ENCODE measurements at regions not wholly inside any gene's neighbourhood (a gene's known extent, or its start where the extent isn't known, plus 50 kb on each side); places are given as distances from the start of the nearest gene placed in this dataset.

DNA sequence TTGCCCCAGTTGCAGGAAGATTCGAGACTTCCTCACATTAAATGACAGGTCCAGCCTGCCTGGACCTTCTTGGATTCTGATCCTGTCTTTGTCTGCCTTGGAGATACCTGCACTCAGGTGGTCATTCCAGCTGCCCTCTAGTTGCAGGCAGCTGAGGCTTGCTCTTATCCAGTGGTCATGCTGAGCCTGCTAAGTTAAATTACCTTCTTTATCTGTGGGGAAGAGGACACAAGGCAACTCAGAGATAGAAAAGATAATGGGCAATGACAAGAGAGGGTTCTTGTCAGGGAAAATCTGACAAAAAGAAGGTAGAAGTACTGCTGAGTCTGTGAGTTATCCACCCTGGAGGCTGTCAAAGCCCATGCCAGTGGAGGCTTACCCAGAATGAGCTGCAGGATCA lies 401.4 kb downstream of the MID1IP1 start:
- ChIA-PET RAD21 (ENCODE audit: low non-redundant PET in 1 of 2, low total read pairs in 2 of 2, uncharacterized antibody in 2 of 2, unreplicated experiment in 2 of 2) (no interaction called here), CTCF (no interaction called here), POLR2A (no interaction called here)
- Histone ChIP-seq H3K9ac (ENCODE audit: low read length) (no peak overlapping the region), H3K9me2 (ENCODE audit: insufficient read depth) (no peaks in the 10 kb centered on the region), H2AFZ (ENCODE audit: low read depth, low read length, poor library complexity, severe bottlenecking) (no peak overlapping the region), H3K36me3 (ENCODE audit: control insufficient read depth in 1 of 2, insufficient read depth in 2 of 2, low read length in 2 of 2) (no peaks in the 10 kb centered on the region), H3K4me3 (replicated peaks in 1 of 2; ENCODE audit: low read depth in 1 of 2, low read length in 2 of 2) (no peak overlapping the region), H3K27ac (ENCODE audit: low read depth, low read length) (no peak overlapping the region), H4K20me1 (ENCODE audit: insufficient read depth) (no peaks in the 10 kb centered on the region), H3K27me3 (ENCODE audit: insufficient read depth, low read length) (no peaks in the 10 kb centered on the region), H3K4me1 (ENCODE audit: control insufficient read depth in 1 of 2, insufficient read depth in 2 of 2, low read length in 2 of 2) (no peaks in the 10 kb centered on the region), H3K4me2 (ENCODE audit: low read length) (no peak overlapping the region), H3K79me2 (ENCODE audit: insufficient read depth, low read length) (no peaks in the 10 kb centered on the region), H3K9me3 (ENCODE audit: control insufficient read depth in 1 of 2, insufficient read depth in 1 of 2, low read depth in 1 of 2, low read length in 2 of 2) (no peaks in the 10 kb centered on the region)
- intact Hi-C loops (cut with micrococcal nuclease), result no loop called here
- ATAC-seq, result no peak
- no peak for TF ChIP-seq TCF7L2 (IDR thresholded peaks at IDR 0.05; ENCODE audit: borderline replicate concordance, extremely low read depth, insufficient read depth, insufficient read length)
- no peak for TF ChIP-seq CBX3 (IDR thresholded peaks at IDR 0.05; ENCODE audit: low read depth)
- TF ChIP-seq EZH2phosphoT487 (IDR thresholded peaks at IDR 0.05; ENCODE audit: borderline replicate concordance), result no peak
- TF ChIP-seq, protein P1, sequence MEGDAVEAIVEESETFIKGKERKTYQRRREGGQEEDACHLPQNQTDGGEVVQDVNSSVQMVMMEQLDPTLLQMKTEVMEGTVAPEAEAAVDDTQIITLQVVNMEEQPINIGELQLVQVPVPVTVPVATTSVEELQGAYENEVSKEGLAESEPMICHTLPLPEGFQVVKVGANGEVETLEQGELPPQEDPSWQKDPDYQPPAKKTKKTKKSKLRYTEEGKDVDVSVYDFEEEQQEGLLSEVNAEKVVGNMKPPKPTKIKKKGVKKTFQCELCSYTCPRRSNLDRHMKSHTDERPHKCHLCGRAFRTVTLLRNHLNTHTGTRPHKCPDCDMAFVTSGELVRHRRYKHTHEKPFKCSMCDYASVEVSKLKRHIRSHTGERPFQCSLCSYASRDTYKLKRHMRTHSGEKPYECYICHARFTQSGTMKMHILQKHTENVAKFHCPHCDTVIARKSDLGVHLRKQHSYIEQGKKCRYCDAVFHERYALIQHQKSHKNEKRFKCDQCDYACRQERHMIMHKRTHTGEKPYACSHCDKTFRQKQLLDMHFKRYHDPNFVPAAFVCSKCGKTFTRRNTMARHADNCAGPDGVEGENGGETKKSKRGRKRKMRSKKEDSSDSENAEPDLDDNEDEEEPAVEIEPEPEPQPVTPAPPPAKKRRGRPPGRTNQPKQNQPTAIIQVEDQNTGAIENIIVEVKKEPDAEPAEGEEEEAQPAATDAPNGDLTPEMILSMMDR (IDR thresholded peaks at IDR 0.05 in 2 of 3, conservative IDR thresholded peaks at IDR 0.05 in 1 of 3; ENCODE audit: borderline replicate concordance in 1 of 3, insufficient read depth in 1 of 3, low read depth in 2 of 3, low read length in 2 of 3), result no peak
- TF ChIP-seq, protein P2, sequence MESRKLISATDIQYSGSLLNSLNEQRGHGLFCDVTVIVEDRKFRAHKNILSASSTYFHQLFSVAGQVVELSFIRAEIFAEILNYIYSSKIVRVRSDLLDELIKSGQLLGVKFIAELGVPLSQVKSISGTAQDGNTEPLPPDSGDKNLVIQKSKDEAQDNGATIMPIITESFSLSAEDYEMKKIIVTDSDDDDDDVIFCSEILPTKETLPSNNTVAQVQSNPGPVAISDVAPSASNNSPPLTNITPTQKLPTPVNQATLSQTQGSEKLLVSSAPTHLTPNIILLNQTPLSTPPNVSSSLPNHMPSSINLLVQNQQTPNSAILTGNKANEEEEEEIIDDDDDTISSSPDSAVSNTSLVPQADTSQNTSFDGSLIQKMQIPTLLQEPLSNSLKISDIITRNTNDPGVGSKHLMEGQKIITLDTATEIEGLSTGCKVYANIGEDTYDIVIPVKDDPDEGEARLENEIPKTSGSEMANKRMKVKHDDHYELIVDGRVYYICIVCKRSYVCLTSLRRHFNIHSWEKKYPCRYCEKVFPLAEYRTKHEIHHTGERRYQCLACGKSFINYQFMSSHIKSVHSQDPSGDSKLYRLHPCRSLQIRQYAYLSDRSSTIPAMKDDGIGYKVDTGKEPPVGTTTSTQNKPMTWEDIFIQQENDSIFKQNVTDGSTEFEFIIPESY (IDR thresholded peaks at IDR 0.05; ENCODE audit: extremely low read depth, insufficient replicate concordance, low read length), result no peak
- TF ChIP-seq, protein P3, sequence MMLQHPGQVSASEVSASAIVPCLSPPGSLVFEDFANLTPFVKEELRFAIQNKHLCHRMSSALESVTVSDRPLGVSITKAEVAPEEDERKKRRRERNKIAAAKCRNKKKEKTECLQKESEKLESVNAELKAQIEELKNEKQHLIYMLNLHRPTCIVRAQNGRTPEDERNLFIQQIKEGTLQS (IDR thresholded peaks at IDR 0.05), result no peak
- TF ChIP-seq YY1 (IDR thresholded peaks at IDR 0.05; ENCODE audit: extremely low read depth, insufficient replicate concordance, low read depth, low read length), result no peak
- TF ChIP-seq FOSL1 (IDR thresholded peaks at IDR 0.05; ENCODE audit: low read depth), result no peak
- no peak for TF ChIP-seq ELF1 (IDR thresholded peaks at IDR 0.05; ENCODE audit: borderline replicate concordance, low read depth)
- TF ChIP-seq EGR1 (IDR thresholded peaks at IDR 0.05; ENCODE audit: low read depth), result no peak
- TF ChIP-seq SIN3A (IDR thresholded peaks at IDR 0.05; ENCODE audit: low read depth), result no peak
- no peak for TF ChIP-seq CEBPB (IDR thresholded peaks at IDR 0.05; ENCODE audit: low read depth)
- no peak for TF ChIP-seq RAD21 (IDR thresholded peaks at IDR 0.05; ENCODE audit: low read depth)
- TF ChIP-seq SRF (IDR thresholded peaks at IDR 0.05; ENCODE audit: low read depth), result no peak
- no peak for TF ChIP-seq JUND (IDR thresholded peaks at IDR 0.05)
- TF ChIP-seq POLR2AphosphoS5 (IDR thresholded peaks at IDR 0.05; ENCODE audit: low read depth, low read length), result no peak
- no peak for DNase-seq (ENCODE audit: low read depth, low spot score)
- BruUV-seq (replicated peaks), result no TSS peak

All from HCT116 (cell line).